ENCODE measurements at regions not wholly inside any gene's neighbourhood (a gene's known extent, or its start where the extent isn't known, plus 50 kb on each side); places are given as distances from the start of the nearest gene placed in this dataset.
"Not testable (repeated sequence)": the region's sequence is repeated elsewhere in the genome, so short reads cannot be mapped to it uniquely, and the experiment has no call there.

DNA sequence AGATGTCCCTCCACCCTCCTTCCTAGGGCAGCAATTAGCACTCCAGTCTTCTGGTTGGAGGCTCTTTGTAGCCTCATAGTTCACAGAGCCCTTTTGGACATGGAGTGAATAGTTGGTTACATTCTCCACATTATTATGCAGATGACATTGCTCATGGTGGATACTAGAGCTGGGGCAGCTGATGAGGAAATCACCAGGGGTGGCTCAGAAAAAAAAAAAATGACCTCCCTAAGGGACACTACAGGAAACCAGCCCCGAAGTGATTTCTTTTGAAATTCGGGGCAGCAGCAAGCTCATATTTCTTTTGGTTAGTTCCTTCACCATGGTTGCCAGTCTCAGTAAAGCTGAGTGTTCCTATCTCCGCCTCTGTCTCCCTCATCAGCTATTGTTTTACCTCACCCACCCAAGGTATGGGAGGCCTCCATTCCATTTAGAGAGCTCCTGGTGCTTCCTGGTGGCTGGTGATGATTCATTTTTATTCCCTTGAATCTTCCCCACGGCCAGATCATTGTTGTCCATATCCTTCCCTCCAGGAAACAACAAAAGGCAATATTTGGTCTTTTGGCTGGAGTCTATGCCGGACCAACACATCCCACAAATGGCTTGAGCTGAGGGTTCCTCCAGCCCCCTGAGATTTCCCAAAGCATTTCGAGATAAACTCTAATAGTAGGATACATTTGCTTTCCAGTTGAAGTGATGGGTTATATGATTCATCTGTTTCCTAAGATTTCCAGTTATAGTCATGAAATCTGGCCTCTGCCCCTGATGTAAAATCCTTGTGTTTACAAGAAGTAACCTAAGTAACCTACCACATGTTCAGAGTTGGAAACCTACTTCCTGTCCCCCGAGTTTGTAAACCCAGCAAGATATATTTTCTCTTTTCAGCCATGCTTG lies 56.2 kb upstream of the NID2 start:
- no peak for DNase-seq (ENCODE audit: extremely low read depth in 1 of 2, low read depth in 1 of 2)

- not testable (repeated sequence) for DNase-seq (ENCODE audit: extremely low read depth in 1 of 2, low read depth in 1 of 2)
Measured at GRCh38 chr14:52122163-52122562, 53.3 kb upstream of the NID2 start.

- no peak for DNase-seq (ENCODE audit: extremely low read depth in 1 of 2, low read depth in 1 of 2)
Measured at GRCh38 chr14:52121441-52121840, 52.6 kb upstream of the NID2 start.

GRCh38 chr14:52119030-52119429 lies 50.2 kb upstream of the NID2 start:
- DNase-seq (ENCODE audit: extremely low read depth in 1 of 2, low read depth in 1 of 2), result no peak

Data from stimulated activated CD8-positive, alpha-beta memory T cell treated with anti-CD3 and anti-CD28 coated beads, Interleukin-7, amount 100 ng/mL, for 48 hours (primary cell).